Breast epithelium (tissue), 3 donors: ENCODE measurements at regions not wholly inside any gene's neighbourhood (a gene's known extent, or its start where the extent isn't known, plus 50 kb on each side); places are given as distances from the start of the nearest gene placed in this dataset.

Experiments used
- POLR2A ChIP-seq: fragments of 450-650 bp; IDR thresholded peaks from one replicate; pipeline ENCODE4 v1.6.1; 2016; ENCODE audit warnings: antibody characterized with exemption, mild to moderate bottlenecking, moderate library complexity
- POLR2AphosphoS5 ChIP-seq, 3 donors: sonication (generic); formaldehyde crosslinking; IDR thresholded peaks; one replicate each; pipeline ENCODE4 v1.6.1; 2017; ENCODE audit warnings: antibody characterized with exemption in 3 of 3
- TF ChIP-seq, protein P1 (sequence below), 3 donors: fragments of 450-650 bp; IDR thresholded peaks; one replicate each; pipeline ENCODE4 v1.5.1; 2016 to 2017; ENCODE audit warnings: antibody characterized with exemption in 3 of 3, mild to moderate bottlenecking in 3 of 3, moderate library complexity in 3 of 3

DNA sequence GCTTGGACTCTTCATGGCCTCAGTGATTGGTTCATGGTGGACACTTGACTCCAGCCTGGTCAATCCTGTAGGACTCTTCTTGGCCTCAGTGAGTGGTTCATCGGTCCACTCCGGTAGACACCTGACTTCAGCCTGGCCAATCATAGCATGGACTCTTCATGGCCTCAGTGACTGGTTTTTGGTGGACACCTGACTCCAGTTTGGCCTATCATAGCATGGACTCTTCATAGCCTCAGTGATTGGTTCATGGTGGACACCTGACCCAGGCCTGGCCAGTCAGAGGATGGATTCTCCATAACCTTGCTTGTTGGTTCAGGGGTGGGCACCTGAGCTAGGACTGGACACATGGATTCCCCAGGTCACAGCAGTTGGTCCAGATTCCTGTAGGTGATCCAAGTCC, 106.0 kb upstream of the ERCC6L2 start:
- TF ChIP-seq POLR2AphosphoS5 (IDR thresholded peaks at IDR 0.05), result no peak
- TF ChIP-seq, protein P1, sequence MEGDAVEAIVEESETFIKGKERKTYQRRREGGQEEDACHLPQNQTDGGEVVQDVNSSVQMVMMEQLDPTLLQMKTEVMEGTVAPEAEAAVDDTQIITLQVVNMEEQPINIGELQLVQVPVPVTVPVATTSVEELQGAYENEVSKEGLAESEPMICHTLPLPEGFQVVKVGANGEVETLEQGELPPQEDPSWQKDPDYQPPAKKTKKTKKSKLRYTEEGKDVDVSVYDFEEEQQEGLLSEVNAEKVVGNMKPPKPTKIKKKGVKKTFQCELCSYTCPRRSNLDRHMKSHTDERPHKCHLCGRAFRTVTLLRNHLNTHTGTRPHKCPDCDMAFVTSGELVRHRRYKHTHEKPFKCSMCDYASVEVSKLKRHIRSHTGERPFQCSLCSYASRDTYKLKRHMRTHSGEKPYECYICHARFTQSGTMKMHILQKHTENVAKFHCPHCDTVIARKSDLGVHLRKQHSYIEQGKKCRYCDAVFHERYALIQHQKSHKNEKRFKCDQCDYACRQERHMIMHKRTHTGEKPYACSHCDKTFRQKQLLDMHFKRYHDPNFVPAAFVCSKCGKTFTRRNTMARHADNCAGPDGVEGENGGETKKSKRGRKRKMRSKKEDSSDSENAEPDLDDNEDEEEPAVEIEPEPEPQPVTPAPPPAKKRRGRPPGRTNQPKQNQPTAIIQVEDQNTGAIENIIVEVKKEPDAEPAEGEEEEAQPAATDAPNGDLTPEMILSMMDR (IDR thresholded peaks at IDR 0.05), result no peak
- TF ChIP-seq POLR2A, result no peak
